ENCODE measurements at regions not wholly inside any gene's neighbourhood (a gene's known extent, or its start where the extent isn't known, plus 50 kb on each side); places are given as distances from the start of the nearest gene placed in this dataset.

GRCh38 chr12:124726596-124727263, 136.9 kb downstream of the SCARB1 start:
- no peak for TF ChIP-seq CTCF (conservative IDR thresholded peaks at IDR 0.05; ENCODE audit: low read length)

GRCh38 chr12:124725597-124726237, 137.9 kb downstream of the SCARB1 start:
- no peak overlapping the region for H3K4me3 ChIP-seq (ENCODE audit: low read length)
- DNase-seq (ENCODE audit: low read depth), result no peak
- no peak for TF ChIP-seq CTCF (conservative IDR thresholded peaks at IDR 0.05; ENCODE audit: low read length)

More at GRCh38 chr12:124726596-124727263, 136.9 kb downstream of the SCARB1 start:
- no peak overlapping the region for H3K4me3 ChIP-seq (ENCODE audit: low read length)
- DNase-seq (ENCODE audit: low read depth), result no peak

GRCh38 chr12:124725099-124725498, 138.6 kb downstream of the SCARB1 start:
- TF ChIP-seq CTCF (conservative IDR thresholded peaks at IDR 0.05; ENCODE audit: low read length), result no peak
- no peak overlapping the region for H3K4me3 ChIP-seq (ENCODE audit: low read length)
- DNase-seq (ENCODE audit: low read depth), result no peak

- no peak for TF ChIP-seq CTCF (conservative IDR thresholded peaks at IDR 0.05; ENCODE audit: low read length)
- H3K4me3 ChIP-seq (ENCODE audit: low read length), result no peak overlapping the region
- no peak for DNase-seq (ENCODE audit: low read depth)
Observed at GRCh38 chr12:124722878-124723277, 140.8 kb downstream of the SCARB1 start.

- TF ChIP-seq CTCF (conservative IDR thresholded peaks at IDR 0.05; ENCODE audit: low read length), result no peak
- no peak overlapping the region for H3K4me3 ChIP-seq (ENCODE audit: low read length)
- no peak for DNase-seq (ENCODE audit: low read depth)
Observed at GRCh38 chr12:124721501-124722162, 142.0 kb downstream of the SCARB1 start.

GRCh38 chr12:124720681-124721500, 142.8 kb downstream of the SCARB1 start:
- no peak for TF ChIP-seq CTCF (conservative IDR thresholded peaks at IDR 0.05; ENCODE audit: low read length)
- no peak overlapping the region for H3K4me3 ChIP-seq (ENCODE audit: low read length)
- DNase-seq (ENCODE audit: low read depth), result peak; percentile 85

Data from AG10803 (cell line).